ENCODE measurements at regions not wholly inside any gene's neighbourhood (a gene's known extent, or its start where the extent isn't known, plus 50 kb on each side); places are given as distances from the start of the nearest gene placed in this dataset.

- TF ChIP-seq POLR2A (IDR thresholded peaks at IDR 0.05) (no peak), CTCF (IDR thresholded peaks at IDR 0.05) (no peak)
- no peaks in the 10 kb centered on the region for H3K9me3 ChIP-seq
- no peak overlapping the region for H3K27ac ChIP-seq
- no peak for DNase-seq
- H3K36me3 ChIP-seq = no peaks in the 10 kb centered on the region
- H3K27me3 ChIP-seq = no peaks in the 10 kb centered on the region
- peaks cover 0 to 3% of the 10 kb centered on the region in 2 donors for H3K4me1 ChIP-seq
- intact Hi-C loops (cut with DNase I) = no loop called here
- no peak overlapping the region for H3K4me3 ChIP-seq (replicated peaks in 1 of 3)
Measured at GRCh38 chr9:13862654-13863053, 451.3 kb downstream of the NFIB start.

DNA sequence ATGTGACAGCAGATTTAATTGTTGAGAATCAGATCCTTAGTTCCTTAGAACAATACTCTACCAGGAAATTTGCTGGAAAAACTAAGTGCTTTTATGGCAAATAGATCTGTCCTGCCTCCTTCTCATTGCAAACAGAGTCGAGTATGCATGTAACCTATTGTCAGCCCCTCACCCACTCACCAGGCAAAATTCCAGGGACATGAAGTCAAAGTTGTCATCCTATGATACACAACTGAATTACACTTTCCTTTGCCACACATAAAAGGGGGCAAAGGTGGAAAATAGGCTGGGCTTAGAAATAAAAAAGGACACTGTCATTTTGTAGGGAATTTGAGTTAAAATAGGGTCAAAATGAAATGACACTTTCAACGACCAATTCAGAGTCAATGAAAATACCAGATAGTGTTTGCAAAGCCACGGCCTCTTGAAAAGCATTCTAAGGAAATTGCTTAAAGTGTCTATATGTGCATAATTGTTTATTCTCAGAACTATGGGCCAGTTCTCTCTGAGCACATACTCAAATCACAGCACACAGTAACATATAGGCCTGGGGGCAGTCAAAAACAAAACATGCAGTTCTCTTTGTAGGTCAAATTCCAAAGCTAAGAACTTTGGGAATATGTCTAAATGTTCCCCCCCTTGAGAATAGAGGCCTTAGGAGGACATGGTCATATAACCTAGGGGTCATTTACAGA is 452.8 kb downstream of the NFIB start:
- Histone ChIP-seq H3K27ac (peak overlapping the region in 1 of 3 donors; percentile 30), H3K36me3 (no peaks in the 10 kb centered on the region), H3K27me3 (no peaks in the 10 kb centered on the region), H3K4me3 (replicated peaks in 1 of 3) (no peak overlapping the region), H3K4me1 (peaks cover 0 to 3% of the 10 kb centered on the region in 2 donors), H3K9me3 (no peaks in the 10 kb centered on the region)
- intact Hi-C loops (cut with DNase I) = no loop called here
- DNase-seq = no peak
- TF ChIP-seq CTCF (IDR thresholded peaks at IDR 0.05) (no peak), POLR2A (IDR thresholded peaks at IDR 0.05) (no peak)
- 49 to 64% methylated on average over 3 of the region's 3 CpGs for WGBS, 2 donors

GRCh38 chr9:13860019-13860418 is 453.9 kb downstream of the NFIB start:
- no peaks in the 10 kb centered on the region for H3K36me3 ChIP-seq
- H3K27me3 ChIP-seq = no peaks in the 10 kb centered on the region
- H3K27ac ChIP-seq = peak overlapping the region in 1 of 3 donors; percentile 30
- WGBS, 2 donors = 74 to 81% methylated on average over 5 of the region's 5 CpGs
- no peak for DNase-seq
- intact Hi-C loops (cut with DNase I) = no loop called here
- H3K4me3 ChIP-seq (replicated peaks in 1 of 3) = no peak overlapping the region
- TF ChIP-seq CTCF (IDR thresholded peaks at IDR 0.05) (no peak), POLR2A (IDR thresholded peaks at IDR 0.05) (no peak)
- H3K4me1 ChIP-seq = peaks cover 0 to 3% of the 10 kb centered on the region in 2 donors
- H3K9me3 ChIP-seq = no peaks in the 10 kb centered on the region

- intact Hi-C loops (cut with DNase I) = no loop called here
- Histone ChIP-seq H3K36me3 (no peaks in the 10 kb centered on the region), H3K4me3 (replicated peaks in 1 of 3) (no peak overlapping the region), H3K27ac (no peak overlapping the region), H3K9me3 (no peaks in the 10 kb centered on the region), H3K4me1 (peaks cover 0 to 3% of the 10 kb centered on the region in 2 donors), H3K27me3 (no peaks in the 10 kb centered on the region)
- DNase-seq = no peak
- TF ChIP-seq POLR2A (IDR thresholded peaks at IDR 0.05) = no peak
- TF ChIP-seq CTCF (IDR thresholded peaks at IDR 0.05) = no peak
Measured at GRCh38 chr9:13857521-13857920, 456.4 kb downstream of the NFIB start.

GRCh38 chr9:13847270-13847669 is 466.7 kb downstream of the NFIB start:
- WGBS, 2 donors = 78 to 83% methylated on average over 2 of the region's 2 CpGs
- no peaks in the 10 kb centered on the region for H3K4me1 ChIP-seq
- H3K36me3 ChIP-seq = no peaks in the 10 kb centered on the region
- H3K9me3 ChIP-seq = no peaks in the 10 kb centered on the region
- no peak for DNase-seq
- H3K27me3 ChIP-seq = no peaks in the 10 kb centered on the region
- no peak overlapping the region for H3K4me3 ChIP-seq (replicated peaks in 1 of 3)
- TF ChIP-seq CTCF (IDR thresholded peaks at IDR 0.05) = no peak
- TF ChIP-seq POLR2A (IDR thresholded peaks at IDR 0.05) = no peak
- no peak overlapping the region for H3K27ac ChIP-seq
- intact Hi-C loops (cut with DNase I) = no loop called here

All from thyroid gland (tissue), 4 donors.